HG02678 (cell line): ENCODE measurements at regions not wholly inside any gene's neighbourhood (a gene's known extent, or its start where the extent isn't known, plus 50 kb on each side); places are given as distances from the start of the nearest gene placed in this dataset.

Experiments used
- ATAC-seq: cut with Tn5 transposase; IDR thresholded peaks from one replicate; pipeline ENCODE4 v1.9.1; 2021; ENCODE audit warnings: mild to moderate bottlenecking, moderate library complexity; ENCODE audit not compliant: unreplicated experiment

DNA sequence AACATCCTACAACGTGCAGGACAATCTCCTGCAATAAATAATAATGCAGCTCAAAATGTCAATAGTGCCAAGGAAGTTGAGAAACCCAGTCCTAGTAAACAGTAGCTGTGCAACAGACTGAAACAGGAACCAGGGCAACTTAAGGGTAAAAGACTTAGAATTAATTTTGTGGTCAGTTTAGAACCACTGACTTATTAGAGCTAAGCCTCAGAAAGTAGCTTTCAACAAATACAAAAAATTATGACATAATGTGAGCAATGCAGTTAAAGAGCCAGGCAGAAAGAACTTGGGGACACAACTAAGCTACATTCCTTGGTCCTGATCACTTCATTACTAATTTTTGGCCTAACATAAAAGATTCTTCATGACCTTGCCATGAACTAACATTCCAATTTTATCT lies 195.4 kb downstream of the MACC1 start:
- ATAC-seq: peak; percentile 84

DNA sequence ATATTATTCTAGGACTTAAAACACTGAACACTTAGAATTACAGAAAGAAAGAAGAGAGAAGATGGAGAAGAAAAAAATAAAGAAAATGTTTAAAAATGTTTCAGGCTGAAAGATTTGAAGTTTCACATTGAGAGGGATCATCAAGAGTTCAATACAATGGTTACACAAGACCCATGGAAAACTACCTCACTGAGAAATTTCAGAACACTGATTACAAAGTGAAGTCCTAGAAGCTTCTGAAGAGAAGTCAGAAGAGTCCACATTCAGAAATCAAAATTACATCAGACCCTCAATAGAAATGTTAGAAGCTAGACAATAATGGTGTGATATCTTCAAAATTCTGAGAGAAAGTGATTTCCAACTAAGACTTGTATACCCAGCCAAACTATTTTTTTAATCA lies 196.1 kb downstream of the MACC1 start:
- ATAC-seq: no peak

DNA sequence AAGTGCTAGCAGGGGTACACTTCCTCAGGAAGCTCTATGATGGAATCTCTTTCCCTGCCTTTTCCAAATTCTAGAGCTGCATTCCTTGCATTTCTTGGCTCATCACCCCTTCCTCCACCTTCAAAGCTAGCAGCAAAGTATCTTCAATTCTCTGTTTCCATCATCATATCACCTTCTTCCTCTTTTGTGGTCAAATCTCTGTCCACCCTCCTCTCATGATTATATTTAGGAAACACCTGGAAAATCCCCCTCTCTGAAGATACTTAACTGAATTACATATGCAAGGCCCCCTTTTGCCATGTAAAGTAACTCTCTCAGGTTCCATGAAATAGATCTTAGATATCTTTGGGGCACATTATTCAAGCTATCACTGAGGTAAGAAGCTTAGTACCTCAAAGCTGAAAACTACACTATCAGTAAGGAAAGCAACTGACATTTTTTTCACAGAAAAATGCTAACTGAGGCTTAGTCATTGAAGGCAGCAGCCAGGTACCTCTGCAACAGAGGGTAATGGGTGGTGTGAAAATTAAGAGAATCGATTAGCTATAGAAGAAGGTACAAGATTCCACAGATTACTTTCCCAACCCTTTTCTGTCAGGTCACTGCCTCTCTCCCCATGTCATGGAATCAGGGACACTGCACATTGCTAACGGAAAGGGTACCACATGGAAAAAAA lies 197.3 kb downstream of the MACC1 start:
- ATAC-seq: peak; percentile 59

DNA sequence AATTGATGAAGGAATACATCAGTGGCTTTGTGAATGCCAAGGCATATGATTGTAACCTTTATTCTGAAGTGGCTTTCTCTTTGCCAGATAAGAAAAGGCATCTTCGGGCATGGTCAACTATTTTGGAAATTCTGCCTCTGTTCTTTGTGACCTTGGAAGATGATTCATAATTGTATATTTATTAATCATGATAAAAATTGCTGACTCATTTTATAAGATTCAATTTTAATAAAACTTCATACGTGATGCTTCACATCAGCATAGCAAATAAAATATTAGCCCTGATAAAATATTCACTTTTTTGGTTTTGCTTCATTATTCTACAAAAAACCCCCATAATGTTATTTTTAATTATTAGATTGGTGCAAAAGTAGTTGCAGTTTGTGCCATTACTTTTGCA lies 200.5 kb downstream of the MACC1 start:
- no peak for ATAC-seq

DNA sequence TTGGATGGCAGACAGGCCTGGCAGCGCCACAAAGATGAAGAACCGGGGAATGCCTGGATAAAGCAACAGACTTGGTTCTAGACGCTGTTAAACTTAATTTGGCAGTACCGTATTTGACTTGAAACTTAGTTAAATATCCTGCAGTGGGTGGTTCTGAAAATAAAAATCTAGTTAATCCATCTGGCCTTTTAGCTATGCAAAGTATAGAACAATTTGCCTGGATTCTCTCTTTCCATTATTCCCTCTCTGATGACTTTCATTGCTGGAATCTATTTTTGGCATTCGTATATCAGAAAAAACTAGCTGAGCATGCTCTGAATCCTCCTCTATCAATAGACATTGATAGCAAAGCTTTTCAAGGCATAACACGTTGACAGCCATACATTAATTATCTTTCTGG lies 203.6 kb downstream of the MACC1 start:
- ATAC-seq: no peak

DNA sequence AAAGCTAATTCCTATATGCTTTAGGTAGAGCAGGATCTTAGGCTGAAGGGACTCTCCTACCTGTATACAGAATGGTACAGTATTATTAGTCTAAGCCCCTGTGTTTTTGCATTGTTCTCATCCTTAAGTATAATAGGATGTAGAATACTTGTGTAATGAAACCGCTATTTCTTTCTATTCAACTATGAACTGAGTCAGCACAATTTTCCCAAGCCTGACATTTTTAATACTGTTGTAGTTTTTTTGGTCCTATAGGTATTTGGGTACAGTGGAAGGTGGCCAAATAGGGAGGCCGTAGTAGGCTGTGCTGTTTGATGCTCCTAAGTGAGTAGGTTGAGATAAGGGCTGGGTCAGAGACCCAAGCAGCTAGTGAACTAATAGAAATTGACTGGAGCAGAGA lies 205.1 kb downstream of the MACC1 start:
- no peak for ATAC-seq

DNA sequence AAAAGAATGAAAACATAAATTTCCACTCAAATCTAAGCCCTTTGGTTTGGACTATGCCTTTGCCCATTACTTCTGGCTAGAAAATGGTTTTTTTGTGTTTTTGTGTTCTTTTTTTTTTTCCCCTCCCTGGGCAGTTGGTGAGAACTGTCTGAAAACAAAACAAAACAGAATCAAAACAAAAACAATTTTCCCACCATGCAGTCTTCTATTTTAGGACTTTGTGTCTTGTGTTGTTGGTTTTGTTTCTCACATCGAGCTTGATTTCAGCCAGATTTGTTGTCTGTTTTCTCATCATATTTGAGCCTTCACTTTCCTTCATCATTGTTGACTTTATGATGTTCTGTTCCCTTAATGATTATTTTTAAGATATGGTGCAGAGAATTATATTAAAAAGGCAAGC lies 206.3 kb downstream of the MACC1 start:
- ATAC-seq: no peak

DNA sequence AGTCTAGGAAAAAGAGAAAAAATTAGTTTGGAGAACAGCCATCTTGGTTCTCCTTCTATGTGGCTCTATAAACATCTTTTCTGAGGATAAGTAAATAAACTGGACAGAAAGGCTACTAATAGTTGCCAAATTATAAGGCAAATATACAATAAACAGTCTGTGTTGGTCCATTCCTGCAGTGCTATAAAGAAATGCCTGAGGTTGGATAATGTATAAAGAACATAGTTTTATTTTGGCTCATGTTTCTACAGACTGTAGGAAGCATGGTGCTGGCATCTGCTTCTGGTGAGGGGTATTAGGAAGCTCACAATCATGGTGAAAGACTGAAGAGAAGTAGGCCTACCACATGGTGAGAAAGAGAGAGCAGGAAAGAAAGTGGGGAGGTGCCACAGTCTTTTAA lies 209.7 kb downstream of the MACC1 start:
- no peak for ATAC-seq

DNA sequence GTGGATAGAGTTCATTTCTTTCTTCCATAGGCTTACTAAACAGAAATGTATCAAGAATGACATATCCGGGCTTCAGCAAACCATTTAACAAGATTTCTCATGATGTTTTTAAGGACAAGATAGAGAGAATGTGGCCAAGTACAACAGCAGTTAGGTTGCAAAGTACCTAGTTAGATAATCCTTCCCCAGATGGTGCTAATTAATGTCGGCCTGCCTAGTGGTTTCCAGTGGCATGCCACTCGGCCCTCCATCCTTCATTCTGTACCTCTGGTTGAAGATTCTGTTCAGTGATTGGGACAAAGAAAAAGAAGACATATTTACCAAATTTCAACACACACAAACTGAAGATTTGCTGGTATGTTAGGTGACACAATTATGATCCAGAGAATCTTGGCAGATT lies 212.1 kb downstream of the MACC1 start:
- ATAC-seq: no peak

DNA sequence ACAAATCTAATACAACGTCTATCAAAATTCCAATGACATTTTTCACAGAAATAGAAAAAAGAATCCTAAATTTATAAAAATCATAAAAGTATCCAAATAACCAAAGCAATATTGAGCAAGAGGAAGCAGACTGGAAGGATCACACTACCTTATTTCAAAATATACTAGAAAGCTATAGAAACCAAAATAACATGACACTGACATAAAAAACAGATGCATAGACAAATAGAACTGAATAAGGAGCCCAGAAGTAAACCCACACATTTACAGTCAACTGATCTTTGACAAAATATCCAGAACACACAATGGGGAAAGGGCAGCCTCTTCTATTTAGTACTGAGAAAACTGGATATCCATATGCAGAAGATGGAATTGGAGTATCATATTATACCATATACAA lies 217.5 kb downstream of the MACC1 start:
- no peak for ATAC-seq

DNA sequence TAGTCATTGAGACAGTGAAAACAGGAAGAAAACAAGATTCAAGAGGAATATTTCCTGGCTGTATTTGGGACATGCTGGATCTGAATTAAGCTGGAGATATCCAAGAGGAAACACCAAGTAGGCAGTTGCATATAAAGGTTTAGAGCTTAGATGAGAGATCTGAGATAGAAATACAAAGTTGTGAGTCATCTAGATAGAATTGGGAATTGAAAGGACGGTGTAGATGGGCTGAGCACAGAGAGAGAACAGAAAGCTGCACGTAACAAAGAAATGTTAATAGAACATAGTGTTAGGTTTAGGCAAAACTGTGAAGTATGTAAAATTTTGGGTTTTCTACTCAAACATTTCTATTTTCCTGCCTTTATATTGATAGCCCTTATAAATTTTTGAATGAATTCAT lies 218.5 kb upstream of the TMEM196 start:
- no peak for ATAC-seq

DNA sequence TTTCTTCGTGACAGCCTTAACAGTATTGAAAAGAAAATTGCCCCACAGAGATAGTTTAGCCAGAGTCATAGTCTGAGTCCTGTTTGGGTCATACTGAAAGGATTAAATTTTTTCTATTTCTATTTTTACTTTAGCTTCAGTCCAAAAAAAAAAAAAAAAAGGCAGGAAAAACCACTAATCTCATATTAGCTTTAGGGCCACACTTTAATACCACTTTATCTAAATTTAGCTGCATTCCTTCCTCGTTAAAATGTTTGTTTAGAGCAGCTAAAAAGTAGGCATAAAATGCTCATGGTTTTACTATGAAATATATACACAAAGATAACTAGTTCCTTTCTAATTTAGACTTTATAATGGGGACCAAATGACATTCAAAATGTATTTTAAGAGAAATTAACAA lies 216.5 kb upstream of the TMEM196 start:
- ATAC-seq: no peak

DNA sequence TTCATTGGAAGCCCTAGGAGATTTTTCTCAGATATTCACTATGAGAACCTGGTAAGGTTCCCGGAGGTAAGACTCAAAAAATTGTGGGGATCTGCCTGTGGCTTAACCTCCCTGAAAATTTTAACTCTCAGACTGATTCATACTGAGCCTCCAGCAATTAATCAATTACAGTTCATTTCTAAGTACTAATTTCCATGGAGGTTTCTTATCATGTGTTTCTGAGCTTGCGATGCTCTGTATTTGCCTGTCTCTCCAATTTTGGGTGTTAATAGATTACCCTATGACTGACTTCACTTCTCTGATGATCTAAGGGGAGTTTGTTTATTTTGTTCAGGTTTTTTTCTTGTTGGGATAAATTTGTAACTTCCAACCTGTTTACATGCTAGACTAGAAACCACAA lies 215.4 kb upstream of the TMEM196 start:
- ATAC-seq: no peak

DNA sequence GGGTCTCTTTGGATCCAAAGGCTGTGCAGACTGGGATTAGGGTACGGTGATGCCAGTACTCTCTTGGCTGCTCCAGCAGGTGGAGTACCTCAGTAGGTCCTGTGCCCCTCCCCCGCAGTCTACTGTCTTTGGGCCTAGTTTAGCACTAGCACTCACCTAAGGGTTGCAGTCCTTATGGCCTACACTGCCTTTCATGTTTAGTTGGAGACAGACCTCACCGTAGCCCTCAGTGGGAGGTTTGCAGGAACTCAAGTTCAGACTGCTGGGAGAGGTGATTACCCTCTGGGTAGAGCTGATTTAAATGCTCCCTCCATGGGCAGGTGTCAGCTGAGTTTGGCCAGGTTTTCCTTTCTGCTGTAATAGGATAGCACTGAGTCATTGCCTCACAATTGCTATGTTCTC lies 210.8 kb upstream of the TMEM196 start:
- peak; percentile 21 for ATAC-seq

DNA sequence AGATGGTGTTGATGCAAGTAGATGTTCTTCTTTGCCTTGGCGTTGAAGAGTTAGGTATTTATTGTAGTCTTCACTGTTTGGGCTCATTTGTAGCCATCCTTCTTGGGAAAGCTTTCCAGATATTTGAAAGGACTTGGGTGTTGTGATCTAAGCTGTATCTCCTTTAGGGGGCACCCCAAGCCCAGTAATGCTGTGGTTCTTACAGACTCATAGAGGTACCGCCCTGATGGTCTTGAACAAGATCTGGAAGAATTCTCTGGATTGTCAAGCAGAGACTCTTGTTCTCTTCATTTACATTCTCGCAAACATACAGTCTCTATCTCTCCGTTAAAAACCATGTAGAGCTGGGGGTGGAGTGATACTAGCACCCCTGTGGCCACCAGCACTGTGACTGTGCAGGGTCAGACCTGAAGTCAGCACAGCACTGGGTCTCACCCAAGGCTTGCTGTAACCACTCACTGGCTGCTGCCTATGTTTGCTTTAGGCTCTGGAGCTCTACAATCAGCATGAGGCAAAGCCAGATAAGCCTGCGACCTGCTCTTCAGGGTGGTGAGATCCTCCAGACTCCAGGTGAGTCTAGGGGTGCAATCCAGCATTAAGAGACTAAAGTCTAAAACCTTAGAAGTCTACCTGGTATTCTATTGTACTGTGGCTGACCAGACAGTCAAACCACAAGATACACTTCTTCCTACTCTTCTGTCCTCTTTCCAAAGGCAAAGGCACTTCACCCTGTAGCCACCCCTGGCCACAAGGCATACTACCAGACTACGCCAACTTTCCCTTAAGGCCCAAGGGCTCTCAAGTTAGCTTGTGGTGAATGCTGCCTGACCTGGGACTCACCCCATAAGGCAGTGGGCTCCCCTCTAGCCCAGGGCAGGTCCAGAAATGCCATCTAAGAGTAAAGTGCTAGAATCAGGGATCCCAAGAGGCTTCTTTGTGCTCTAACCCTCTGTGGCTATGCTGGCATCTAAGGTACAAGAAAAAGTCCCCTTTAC lies 209.7 kb upstream of the TMEM196 start:
- peak; percentile 44 for ATAC-seq

DNA sequence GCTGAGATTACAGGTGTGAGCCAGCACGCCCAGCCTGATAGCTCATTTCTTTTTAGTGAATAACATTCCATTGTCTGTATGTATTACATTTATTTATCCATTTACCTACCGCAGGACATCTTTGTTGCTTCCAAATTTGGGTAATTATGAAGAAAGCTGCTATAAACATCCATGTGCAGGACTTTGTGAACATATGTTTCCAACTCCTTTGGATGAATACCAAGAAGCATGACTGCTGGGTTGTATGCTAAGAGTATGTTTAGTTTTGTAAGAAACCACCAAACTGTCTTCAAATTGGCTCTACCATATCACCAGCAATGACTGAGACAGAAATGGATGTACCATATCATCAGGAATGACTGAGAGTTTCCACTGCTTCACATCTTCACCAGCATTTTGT lies 200.2 kb upstream of the TMEM196 start:
- ATAC-seq: no peak

DNA sequence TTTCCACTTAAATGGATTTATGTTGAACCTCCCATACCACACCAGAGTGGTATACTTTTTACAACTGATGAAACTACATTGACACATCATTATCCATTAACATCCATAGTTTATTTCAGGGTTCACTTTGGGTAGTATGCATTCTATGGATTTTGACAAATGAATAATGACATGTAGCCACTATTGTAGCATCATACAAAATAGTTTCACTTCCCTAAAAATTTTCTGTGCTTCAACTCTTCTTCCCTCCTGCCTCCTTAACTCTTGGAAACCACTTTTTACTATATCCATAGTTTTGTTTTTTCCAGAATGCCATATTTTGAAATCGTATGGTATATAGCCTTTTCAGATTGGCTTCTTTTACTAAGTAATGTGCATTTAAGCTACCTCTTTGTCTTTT lies 199.5 kb upstream of the TMEM196 start:
- no peak for ATAC-seq

DNA sequence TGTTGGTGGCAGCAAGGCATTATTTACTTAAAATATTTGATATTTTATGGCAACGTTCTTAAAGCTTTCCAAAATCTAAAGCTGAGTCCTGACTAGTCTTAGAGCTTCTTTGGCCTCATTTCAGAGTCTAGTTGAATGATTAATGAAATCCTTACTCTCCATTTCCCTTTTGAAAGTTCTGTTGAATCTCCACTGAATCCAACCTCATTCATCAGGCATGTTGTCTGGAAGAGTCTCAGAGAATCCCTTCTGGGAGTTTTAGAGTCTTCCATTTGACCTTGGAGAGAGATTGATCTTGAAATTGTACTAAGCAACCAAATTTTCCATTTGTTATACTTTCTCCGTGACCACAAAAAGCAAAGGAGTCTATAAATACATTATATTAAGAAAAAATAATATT lies 198.5 kb upstream of the TMEM196 start:
- no peak for ATAC-seq

DNA sequence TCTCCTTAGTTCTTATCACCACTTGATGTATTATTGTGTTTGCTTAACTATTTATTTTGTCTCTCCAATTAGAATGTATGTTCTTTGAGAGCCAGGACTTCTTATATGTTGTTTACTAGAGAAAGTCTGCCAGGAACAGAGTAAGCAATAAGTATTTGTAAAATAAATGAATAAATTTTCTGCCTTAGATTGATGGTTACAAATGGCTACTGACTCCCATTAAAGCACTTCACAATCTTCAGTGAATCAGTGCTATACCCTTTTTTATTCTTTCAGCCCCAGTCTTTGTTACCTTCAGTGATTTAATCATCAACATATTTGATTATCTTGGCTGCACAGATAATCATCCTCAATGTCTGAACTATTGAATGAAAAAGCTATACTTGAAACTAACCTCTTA lies 197.1 kb upstream of the TMEM196 start:
- no peak for ATAC-seq

DNA sequence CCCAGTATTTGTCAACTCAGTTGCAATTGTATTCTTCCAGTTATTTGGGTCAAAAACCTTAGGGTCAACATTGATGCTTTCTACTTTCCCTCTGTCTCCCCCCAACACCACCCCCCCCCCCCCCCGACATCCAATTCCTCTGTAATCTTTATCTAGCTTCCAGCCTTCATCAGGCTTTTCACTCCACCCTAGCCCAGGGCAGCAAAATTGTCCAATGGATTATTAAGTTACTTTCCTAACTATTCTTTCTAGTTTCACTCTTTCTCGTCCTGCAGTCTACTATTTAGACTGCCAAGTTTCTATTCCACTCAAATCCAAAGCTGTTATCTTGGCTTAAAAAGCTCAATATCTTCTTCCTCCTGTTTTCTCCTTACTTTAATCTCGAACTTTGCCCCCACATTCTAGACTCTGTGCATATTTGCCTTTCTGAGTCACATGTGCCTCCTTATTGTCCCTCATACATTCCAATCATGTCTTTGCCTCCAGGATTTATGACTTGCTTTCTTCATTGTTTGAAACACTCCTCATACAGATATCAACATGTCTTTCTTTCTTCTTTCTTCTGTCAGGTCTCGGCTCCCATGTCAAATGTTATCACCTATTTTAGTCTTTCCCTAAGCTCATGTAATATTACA lies 196.6 kb upstream of the TMEM196 start:
- ATAC-seq: no peak

DNA sequence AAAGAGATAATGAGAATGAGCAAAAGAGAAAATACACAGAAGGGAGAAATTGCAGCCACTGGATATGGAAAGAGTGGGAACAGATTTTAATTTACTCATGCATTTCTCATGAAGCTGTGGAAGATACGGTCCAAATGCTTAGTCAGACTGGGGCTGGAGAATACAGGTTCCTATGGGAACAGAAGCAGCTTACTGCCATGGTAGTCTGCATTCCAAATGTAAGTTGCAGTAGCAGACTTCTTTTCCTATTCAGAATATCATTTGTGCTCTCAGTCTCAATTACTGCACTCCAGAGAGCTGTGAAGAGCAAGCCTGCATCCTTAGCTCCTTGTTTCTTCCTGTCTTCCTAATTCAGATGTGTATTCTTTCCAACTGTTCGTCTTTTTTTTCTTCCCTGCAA lies 190.8 kb upstream of the TMEM196 start:
- ATAC-seq: no peak

DNA sequence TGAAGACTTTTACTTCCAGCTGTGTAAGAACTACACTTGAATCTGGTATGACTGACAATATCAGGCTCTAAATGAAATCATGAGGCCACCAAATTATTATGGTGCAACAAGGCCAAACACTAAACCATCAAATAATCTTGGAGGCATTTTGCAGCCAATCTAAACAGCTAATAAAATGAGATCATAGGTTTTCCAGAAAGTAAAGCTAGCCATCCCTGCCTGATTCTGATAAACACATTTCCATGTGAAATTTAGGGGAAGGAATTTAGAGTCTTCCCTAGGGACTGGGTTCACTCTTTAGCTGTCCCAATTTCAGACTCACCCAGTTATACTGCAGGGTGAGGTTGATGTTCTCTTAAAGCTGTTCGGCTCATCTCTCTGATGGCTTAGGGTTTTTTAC lies 190.3 kb upstream of the TMEM196 start:
- no peak for ATAC-seq
